GM18907 (cell line): ENCODE measurements at regions not wholly inside any gene's neighbourhood (a gene's known extent, or its start where the extent isn't known, plus 50 kb on each side); places are given as distances from the start of the nearest gene placed in this dataset.
"Not testable (repeated sequence)": the region's sequence is repeated elsewhere in the genome, so short reads cannot be mapped to it uniquely, and the experiment has no call there.

Source experiments
- ATAC-seq: cut with Tn5 transposase; IDR thresholded peaks from one replicate; pipeline ENCODE4 v1.9.1; 2021; ENCODE audit warnings: mild to moderate bottlenecking, moderate library complexity; ENCODE audit not compliant: unreplicated experiment

DNA sequence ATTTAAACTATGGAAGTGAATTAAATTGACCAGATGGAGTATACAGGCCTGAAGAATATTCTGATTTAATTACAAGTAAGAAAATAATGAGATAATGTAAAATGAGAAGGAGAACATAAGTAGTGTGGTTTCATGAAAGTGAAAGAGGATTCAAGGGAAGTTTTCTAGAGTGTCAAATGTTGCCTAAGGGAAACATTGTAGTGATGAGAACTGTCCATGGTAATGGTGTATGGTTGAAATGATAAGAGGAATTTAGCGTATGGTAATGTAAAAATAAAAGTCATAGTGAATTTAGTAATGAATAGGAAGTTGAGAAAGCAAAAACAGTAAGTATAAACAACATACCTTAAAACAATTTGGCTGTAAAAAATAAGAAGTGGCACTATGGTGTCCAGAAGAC, 1954.6 kb upstream of the FLRT2 start:
- ATAC-seq: no peak

DNA sequence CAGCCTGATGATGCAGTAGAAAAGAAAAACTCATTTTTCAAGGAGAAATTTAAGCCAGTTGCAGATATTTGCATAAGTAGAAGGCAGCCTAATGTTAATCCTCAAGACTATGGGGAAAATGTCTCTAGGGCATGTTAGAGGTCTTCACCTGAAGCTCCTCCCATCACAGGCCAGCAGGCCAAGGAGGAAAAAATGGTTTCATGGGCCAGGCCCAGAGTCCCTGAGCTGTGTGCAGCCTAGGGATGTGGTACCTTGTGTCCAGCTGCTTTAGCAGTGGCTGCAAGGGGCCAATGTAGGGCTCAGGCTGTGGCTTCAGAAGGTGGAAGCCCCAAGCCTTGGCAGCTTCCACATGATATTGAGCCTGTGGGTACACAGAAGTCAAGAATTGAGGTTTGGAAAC, 1946.7 kb upstream of the FLRT2 start:
- ATAC-seq: no peak

- no peak for ATAC-seq
Observed at GRCh38 chr14:83594874-83595273, 1935.1 kb upstream of the FLRT2 start.

DNA sequence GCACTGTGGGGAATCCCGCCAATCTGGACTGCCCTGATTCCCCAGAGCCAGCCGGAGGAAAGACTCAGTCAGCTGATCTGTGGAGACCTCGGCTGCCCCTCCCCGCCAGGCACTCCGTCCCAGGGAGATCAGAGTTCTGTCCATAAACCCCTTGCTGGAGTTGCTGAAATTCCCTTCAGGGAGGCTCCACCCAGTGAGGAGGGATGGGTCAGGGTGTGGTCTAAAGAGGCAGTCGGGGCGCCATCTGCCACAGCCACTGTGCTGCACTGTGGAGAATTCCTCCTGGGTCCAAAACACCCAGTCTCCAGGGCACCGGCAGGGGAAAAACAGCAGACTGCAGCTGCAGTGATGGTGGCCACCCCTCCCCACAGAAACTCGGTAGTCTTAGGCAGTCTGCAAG, 1922.3 kb upstream of the FLRT2 start:
- no peak for ATAC-seq

DNA sequence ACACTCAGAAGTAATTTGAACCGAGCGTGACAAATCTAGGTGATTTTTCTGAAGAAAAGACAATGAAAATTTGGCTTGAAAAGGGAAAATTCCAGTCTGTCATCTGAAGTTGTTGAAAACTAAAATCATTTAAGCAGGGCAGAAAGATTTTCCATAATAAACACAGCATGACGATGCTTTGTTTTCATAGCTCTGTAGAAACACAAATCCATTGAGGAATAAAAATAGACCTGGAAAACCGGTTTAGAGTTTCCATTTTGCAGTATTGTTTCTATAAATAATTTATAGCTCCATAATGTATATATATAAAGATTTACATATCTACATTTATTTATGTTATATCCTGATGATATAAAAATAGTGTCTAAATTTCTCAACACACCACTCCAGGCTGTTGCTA, 1918.5 kb upstream of the FLRT2 start:
- ATAC-seq: no peak

GRCh38 chr14:83611906-83612390, 1918.0 kb upstream of the FLRT2 start:
- ATAC-seq: no peak

DNA sequence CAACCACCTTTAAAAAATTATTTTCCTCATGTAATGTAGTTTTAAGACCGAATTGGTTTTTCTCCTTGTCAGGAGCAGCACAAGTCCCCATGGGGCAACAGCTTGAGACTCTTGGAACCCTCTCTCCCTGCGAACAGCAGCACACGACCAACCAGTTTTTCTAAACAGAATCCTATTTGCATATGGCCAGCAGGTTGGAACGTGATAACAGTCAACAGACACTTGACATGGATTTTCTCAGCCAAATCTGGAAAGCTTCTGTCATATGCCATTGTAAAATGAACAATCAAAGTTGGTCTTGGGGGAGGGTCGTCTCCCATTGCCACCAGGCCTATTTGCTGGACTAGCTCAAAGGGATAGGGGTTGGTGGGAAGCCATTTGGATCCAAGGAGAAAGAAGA, 1915.0 kb upstream of the FLRT2 start:
- no peak for ATAC-seq

DNA sequence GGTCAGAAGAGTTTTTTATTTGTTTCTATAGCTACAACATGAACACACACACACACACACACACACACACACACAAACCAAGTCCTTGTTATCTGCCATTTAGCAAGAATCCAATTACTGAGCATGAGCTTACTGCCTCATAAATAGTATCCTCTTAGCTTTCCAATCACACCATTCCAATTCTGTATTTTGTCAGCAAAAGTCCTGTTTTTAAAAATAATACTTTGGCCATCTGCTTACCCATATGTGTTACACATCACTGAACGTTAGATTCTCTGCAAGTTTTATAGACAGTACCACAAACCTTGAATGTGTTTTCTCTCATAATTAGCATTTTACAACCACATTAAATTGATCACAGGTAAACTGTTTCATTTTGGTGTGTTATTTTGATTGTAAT, 1905.4 kb upstream of the FLRT2 start:
- no peak for ATAC-seq

- no peak for ATAC-seq
Observed at GRCh38 chr14:83632375-83632774, 1897.6 kb upstream of the FLRT2 start.

DNA sequence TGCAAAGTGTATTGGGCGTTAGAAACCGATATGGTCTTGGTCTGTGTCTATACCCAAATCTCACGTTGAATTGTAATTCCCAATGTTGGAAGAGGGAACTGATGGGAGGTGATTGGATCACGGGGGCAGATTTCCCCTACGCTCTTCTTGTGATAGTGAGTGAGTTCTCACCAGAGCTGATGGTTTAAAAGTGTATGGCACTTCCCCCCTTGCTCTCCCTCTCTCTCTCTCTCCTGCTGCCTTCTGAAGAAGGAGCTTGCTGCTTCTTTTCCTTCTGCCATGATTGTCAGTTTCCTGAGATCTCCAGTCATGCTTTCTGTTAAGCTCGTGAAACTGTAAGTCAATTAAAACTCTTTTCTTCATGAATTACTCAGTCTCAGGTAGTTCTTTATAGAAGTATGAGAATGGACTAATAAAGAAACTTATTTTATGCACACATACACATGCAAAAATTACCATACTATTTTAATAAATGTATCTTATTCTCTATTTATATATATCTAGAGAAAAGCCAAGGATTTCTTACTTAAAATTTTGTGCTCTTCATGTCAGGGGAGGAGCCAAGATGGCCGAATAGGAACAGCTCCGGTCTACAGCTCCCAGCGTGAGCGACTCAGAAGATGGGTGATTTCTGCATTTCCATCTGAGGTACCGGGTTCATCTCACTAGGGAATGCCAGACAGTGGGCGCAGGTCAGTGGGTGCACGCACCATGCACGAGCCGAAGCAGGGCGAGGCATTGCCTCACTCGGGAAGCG, 1891.0 kb upstream of the FLRT2 start:
- no peak for ATAC-seq

- not testable (repeated sequence) for ATAC-seq
Observed at GRCh38 chr14:83639505-83639875, 1890.5 kb upstream of the FLRT2 start.

- no peak for ATAC-seq
Observed at GRCh38 chr14:83646228-83646627, 1883.7 kb upstream of the FLRT2 start.

DNA sequence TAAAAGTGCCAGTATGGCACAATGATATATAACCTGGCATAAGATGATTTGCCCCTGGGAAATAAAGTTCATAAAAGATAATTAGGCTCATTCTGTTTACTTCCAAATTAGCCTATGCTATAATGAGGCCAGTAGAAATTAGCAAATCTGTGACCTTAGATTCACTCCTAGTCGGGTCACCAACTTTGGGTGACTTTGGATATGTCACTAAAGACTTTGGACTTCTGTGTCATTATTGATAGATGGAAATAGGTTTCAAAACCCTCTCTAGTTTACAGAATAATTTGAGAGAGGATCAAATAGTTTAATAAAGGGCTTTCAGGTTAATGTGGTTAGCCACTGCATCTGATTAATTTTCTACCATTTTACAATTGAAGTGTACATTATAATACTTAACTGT, 1869.3 kb upstream of the FLRT2 start:
- no peak for ATAC-seq

DNA sequence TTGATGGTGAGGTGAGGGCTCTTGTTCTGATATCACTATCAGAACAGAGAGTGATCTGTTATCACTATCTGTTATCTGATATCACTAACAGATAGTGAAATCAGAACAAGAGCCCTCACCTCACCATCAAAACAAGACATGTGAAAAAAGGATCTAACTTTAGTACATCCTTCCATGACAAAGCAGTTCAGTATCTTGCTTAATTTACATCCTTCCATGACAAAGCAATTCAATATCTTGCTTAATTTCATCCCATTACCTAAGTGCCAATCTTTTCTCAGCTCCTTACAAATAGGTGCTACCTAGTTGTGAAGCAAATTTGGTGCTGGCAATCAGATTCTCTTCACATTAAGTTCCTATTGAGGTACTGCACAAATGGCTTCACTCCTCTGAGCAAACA, 1865.6 kb upstream of the FLRT2 start:
- no peak for ATAC-seq

GRCh38 chr14:83689265-83689664, 1840.7 kb upstream of the FLRT2 start:
- ATAC-seq: no peak

DNA sequence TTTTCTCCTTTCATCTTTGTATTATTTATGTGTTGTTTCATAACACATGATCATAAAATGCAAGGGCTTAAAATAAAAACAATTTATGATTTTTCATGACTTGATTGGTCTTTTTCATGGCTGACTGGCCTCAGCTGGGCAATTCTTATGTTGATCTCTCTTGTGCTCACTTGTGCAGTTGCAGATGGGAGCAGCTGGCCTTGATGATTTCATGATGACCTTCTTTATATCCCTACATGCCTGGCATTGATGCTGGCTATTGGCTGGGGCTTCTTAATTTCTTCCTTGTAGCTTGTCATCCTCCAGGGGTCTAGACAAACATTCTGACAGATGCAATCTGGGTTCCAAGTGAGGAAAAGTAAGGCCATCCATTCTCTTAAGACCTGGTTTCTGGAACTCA, 1832.8 kb upstream of the FLRT2 start:
- ATAC-seq: no peak

GRCh38 chr14:83702619-83703018, 1827.3 kb upstream of the FLRT2 start:
- ATAC-seq: no peak

GRCh38 chr14:83706231-83706954, 1823.6 kb upstream of the FLRT2 start:
- no peak for ATAC-seq

DNA sequence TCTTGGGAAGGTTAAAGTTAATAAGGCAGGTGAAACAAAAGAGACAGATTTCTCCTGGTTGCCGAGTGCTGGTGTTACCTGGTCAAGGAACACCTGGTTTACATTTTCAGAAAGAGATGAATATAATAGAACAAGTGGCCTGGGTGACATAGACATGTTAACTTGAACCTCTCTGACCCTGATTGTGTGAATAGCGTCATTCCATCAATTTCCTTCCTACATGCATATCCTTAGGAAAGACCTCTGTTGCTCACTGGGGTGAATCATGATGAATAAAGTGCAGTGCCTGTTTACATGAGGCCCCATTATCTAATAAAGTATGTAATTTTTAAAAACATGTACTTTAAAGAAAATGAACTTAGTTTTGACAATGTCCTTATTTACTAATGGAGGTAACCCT, 1822.9 kb upstream of the FLRT2 start:
- no peak for ATAC-seq

- no peak for ATAC-seq
Observed at GRCh38 chr14:83709116-83709515, 1820.8 kb upstream of the FLRT2 start.

- ATAC-seq: no peak
Observed at GRCh38 chr14:83711046-83711445, 1818.9 kb upstream of the FLRT2 start.

DNA sequence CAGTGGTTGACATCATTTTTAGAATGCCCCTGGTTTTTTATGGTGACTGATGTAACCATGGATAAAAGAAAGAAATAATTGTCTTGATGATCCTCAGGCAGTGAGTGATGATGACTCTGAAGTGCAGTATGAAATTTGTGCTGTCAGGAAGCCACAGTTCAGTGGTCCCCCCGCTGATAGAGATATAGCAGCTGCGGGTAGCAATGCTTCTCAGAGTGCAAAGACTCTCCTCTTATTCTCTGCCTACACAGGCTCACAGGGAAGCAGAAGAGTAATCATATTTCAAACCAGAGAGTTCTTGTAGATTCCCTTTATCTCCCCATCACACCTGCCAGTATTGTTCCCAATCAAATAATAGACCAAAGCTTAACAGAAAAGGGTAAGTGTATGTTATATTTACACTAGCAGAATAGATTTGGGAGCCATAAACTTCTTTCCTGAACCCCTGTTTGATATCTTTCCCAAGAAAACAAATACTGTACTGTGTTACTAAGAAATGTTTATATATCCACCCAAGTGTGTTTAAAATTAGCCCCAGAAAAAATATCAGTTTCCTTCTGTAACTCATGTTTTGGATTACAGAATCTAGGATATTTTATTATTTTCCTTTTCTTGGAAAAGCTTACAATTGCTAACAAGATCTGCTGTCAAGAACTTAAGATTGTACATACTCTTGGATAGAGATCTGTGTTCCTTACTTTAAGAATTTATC, 1817.4 kb upstream of the FLRT2 start:
- ATAC-seq: no peak
